Upper lobe of left lung (tissue), 4 donors: ENCODE measurements at regions not wholly inside any gene's neighbourhood (a gene's known extent, or its start where the extent isn't known, plus 50 kb on each side); places are given as distances from the start of the nearest gene placed in this dataset.

Source experiments
- EP300 ChIP-seq, 4 donors: sonication (generic); formaldehyde crosslinking; IDR thresholded peaks; one replicate each; pipeline ENCODE4 v1.5.1; 2017; ENCODE audit warnings: antibody characterized with exemption in 4 of 4, control low read depth in 2 of 4
- POLR2A ChIP-seq, 4 donors: fragments of 450-650 bp; IDR thresholded peaks; one replicate each; pipeline ENCODE4 v1.5.1; 2016 to 2017; ENCODE audit warnings: antibody characterized with exemption in 4 of 4, mild to moderate bottlenecking in 2 of 4
- POLR2AphosphoS5 ChIP-seq, 2 donors: sonication (generic); formaldehyde crosslinking; IDR thresholded peaks; one replicate each; pipeline ENCODE4 v1.5.1; 2017; ENCODE audit warnings: antibody characterized with exemption in 2 of 2
- TF ChIP-seq, protein P1 (sequence below), 6 experiments: fragments of 450-650 bp in 4 of 6; fragments of 200-600 bp in 2 of 6; sonication (generic) in 2 of 6; IDR thresholded peaks; one replicate each; pipeline ENCODE4 v1.5.1; 2016 to 2019; ENCODE audit warnings: antibody characterized with exemption in 6 of 6

DNA sequence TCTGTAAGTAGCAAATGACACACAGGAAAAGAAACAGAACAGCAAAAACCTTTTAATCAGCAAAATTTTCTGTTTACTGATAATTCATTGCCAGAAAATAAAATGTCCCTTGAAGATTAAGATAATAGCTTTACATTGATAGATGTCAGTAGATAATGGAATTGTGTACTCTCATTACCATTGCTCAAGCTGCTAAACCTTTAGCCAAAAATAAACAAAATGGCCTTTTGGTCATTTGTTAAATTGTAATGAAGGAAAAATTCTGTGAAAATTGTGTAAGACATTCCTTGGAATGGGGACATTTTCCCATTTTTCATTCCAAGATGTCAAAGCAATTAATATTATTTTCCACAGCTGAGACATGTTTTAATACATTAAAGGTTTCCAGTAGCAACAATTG is 189.8 kb downstream of the PLOD2 start:
- TF ChIP-seq, protein P1, sequence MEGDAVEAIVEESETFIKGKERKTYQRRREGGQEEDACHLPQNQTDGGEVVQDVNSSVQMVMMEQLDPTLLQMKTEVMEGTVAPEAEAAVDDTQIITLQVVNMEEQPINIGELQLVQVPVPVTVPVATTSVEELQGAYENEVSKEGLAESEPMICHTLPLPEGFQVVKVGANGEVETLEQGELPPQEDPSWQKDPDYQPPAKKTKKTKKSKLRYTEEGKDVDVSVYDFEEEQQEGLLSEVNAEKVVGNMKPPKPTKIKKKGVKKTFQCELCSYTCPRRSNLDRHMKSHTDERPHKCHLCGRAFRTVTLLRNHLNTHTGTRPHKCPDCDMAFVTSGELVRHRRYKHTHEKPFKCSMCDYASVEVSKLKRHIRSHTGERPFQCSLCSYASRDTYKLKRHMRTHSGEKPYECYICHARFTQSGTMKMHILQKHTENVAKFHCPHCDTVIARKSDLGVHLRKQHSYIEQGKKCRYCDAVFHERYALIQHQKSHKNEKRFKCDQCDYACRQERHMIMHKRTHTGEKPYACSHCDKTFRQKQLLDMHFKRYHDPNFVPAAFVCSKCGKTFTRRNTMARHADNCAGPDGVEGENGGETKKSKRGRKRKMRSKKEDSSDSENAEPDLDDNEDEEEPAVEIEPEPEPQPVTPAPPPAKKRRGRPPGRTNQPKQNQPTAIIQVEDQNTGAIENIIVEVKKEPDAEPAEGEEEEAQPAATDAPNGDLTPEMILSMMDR (IDR thresholded peaks at IDR 0.05) = no peak
- TF ChIP-seq EP300 (IDR thresholded peaks at IDR 0.05) (no peak), POLR2A (IDR thresholded peaks at IDR 0.05) (no peak), POLR2AphosphoS5 (IDR thresholded peaks at IDR 0.05) (no peak)
